Left renal pelvis (tissue), 4 donors: ENCODE measurements at regions not wholly inside any gene's neighbourhood (a gene's known extent, or its start where the extent isn't known, plus 50 kb on each side); places are given as distances from the start of the nearest gene placed in this dataset.
A peak's percentile ranks its signal among the peaks of the same experiment; 100 is the strongest.

ENCODE experiments used
- DNase-seq, 4 donors: peaks; one replicate each; pipeline ENCODE4 v3.0.0-alpha.2; 2013; ENCODE audit warnings: low read depth in 4 of 4, low spot score in 3 of 4

GRCh38 chr17:72338304-72338703 lies 217.5 kb downstream of the SOX9 start:
- DNase-seq: no peak

- DNase-seq: peak in 1 of 4 donors; percentile 70
These were observed 218.3 kb downstream of the SOX9 start for GRCh38 chr17:72338847-72339790.

GRCh38 chr17:72340836-72341235 lies 220.0 kb downstream of the SOX9 start:
- no peak for DNase-seq

- DNase-seq: no peak
These were observed 221.2 kb downstream of the SOX9 start for GRCh38 chr17:72342061-72342460.

GRCh38 chr17:72342627-72343527 lies 222.1 kb downstream of the SOX9 start:
- DNase-seq: peak in 2 of 4 donors; percentile 59 to 62

GRCh38 chr17:72343911-72344310 lies 223.1 kb downstream of the SOX9 start:
- no peak for DNase-seq

GRCh38 chr17:72344613-72345012 lies 223.8 kb downstream of the SOX9 start:
- DNase-seq: no peak

- no peak for DNase-seq
These were observed 224.3 kb downstream of the SOX9 start for GRCh38 chr17:72345088-72345487.

- no peak for DNase-seq
These were observed 224.7 kb downstream of the SOX9 start for GRCh38 chr17:72345536-72345935.

- no peak for DNase-seq
These were observed 225.5 kb downstream of the SOX9 start for GRCh38 chr17:72346306-72346705.

GRCh38 chr17:72349011-72349410 lies 228.2 kb downstream of the SOX9 start:
- no peak for DNase-seq

- no peak for DNase-seq
These were observed 228.7 kb downstream of the SOX9 start for GRCh38 chr17:72349491-72349995.

- DNase-seq: no peak
These were observed 229.3 kb downstream of the SOX9 start for GRCh38 chr17:72350073-72350472.

- no peak for DNase-seq
These were observed 230.5 kb downstream of the SOX9 start for GRCh38 chr17:72351365-72351764.

GRCh38 chr17:72351884-72352346 lies 231.1 kb downstream of the SOX9 start:
- DNase-seq: no peak

GRCh38 chr17:72353502-72353901 lies 232.7 kb downstream of the SOX9 start:
- DNase-seq: no peak

- DNase-seq: no peak
These were observed 233.3 kb downstream of the SOX9 start for GRCh38 chr17:72354071-72354470.

GRCh38 chr17:72357764-72358365 lies 237.0 kb downstream of the SOX9 start:
- no peak for DNase-seq

- DNase-seq: no peak
These were observed 237.6 kb downstream of the SOX9 start for GRCh38 chr17:72358465-72358864.

GRCh38 chr17:72359274-72359673 lies 238.5 kb downstream of the SOX9 start:
- no peak for DNase-seq

- DNase-seq: no peak
These were observed 239.0 kb downstream of the SOX9 start for GRCh38 chr17:72359811-72360210.
